HG02642 (cell line): ENCODE measurements at regions not wholly inside any gene's neighbourhood (a gene's known extent, or its start where the extent isn't known, plus 50 kb on each side); places are given as distances from the start of the nearest gene placed in this dataset.

Experiments used
- ATAC-seq: cut with Tn5 transposase; IDR thresholded peaks from one replicate; pipeline ENCODE4 v1.9.1; 2021; ENCODE audit warnings: mild to moderate bottlenecking; ENCODE audit not compliant: unreplicated experiment, poor library complexity

DNA sequence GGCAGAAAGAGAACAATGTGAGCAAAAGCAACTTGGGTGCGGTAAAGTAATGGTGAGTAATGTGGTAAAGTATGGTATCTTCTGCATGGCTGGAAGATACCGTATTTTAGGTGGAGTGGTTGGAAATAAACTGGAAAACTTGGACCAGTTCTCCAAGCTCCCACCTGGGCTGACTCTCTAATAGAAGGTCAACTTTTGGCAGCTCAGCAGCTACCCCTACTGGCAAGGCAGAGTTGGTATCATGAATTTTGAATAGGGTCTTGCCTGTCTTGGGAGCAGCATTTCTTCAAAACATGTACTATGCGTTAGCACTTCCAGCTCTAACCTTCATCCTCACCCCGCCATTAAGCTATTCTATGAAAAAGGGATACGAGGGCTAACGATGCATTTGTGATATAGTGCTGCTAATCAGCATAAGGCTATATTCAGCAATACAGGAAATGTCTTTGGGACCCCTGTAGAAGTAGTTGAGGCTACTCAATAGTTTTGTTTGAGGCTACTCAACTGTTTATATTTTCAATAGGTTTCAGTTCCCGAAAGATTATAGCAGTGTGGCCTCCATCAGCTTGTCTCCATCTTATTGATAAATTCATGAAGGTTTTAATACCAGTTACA lies 276.3 kb upstream of the FAR2 start:
- peak; percentile 67 for ATAC-seq

DNA sequence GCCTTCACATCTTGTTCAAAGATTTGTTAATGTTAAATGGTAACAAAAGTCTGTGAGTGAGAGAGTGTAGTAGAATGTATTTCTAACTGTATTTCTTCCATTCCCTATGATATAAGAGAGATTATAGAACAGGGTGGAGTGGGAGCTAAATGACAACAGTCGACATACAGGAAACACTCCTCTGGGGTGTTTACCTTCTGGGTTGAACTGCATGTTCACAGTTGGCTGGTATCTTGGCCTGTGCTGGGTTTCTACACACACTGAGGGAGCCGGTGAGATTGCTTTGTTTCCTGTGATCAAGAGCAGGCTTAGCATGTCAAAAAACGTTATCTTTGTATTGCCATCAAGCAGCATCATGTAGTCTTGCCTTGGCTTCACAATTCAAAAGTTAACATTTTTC lies 274.3 kb upstream of the FAR2 start:
- ATAC-seq, result no peak

DNA sequence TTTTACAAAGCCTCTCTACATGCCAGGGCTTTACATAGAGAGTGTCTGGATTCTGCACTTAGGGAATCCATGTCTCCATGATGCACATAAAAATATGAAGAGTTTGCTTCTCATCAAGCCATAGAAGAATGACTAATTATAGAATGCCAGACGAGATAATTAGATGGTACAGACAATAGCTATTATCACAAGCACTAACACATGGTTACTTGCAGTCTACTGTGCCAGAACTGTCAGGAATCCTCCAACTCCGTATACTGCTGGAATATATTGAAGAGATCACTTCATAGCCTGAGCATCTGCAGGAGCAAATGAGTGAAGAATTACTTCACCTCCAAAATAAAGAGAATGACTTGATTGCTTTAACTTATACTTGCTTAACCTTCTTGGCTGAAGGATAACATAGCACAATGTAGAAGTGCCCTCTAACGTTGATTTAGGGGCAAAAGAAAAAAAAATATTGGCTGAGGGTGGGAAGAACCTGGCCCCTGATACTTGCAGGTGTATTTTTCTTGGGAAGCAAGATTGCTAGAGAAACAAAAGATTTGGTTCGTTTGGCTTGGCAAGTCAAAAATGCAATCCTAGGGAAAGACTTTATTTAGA lies 272.8 kb upstream of the FAR2 start:
- ATAC-seq, result no peak

DNA sequence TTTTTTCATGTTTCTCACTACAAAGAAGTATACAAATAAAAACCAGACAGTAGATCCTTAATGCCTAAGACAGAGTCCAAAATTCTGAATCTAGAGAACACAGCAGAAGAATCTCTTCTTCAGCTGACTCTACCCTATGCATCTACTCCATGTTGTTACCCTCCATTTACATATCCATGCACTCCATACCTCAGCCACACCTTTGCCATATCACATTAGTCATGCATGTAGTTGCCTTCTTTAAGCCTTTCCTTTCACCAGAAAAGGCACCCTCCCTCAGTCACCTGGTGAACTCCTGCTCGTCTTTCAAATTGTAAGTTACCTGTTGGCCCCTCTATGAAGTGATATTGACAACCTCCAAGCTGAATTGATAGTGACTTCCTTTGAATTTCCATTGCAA lies 271.2 kb upstream of the FAR2 start:
- no peak for ATAC-seq

DNA sequence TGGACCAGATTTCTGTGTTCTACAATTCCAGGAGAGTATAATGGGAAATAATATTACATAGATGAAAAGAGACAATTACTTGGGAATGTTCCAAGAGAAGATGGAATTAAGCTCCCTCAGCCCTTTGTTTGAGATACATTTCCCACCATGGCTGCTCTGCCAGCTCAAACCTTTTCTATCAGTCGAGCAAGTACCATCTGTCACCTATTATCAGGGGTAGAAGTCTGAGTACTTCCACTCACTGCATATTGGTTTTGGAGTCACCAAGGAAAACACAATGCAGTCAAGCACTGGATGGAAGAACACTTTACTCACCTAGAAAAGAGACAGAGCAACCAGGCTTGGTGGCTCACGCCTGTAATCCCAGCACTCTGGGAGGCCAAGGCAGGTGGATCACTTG lies 270.4 kb upstream of the FAR2 start:
- ATAC-seq, result no peak

DNA sequence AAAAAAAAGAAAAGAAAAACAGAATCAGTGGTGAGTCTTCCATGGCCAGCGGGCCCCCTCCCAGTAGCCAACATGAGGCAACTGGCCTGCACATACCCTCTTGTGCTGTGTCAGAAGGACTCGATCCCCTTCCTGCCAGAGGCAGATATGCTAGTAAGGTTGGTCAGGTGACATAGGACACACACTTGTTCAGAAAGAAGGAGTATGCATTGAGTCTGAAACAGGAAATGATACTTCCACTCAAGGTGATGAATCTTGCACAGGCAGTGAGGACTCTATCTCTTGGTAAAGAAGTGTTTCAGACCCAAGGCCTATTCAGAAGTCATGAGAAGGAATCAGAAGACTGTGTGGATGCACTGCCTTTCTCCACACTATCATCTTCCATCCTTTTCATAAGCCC lies 269.7 kb upstream of the FAR2 start:
- peak; percentile 69 for ATAC-seq

DNA sequence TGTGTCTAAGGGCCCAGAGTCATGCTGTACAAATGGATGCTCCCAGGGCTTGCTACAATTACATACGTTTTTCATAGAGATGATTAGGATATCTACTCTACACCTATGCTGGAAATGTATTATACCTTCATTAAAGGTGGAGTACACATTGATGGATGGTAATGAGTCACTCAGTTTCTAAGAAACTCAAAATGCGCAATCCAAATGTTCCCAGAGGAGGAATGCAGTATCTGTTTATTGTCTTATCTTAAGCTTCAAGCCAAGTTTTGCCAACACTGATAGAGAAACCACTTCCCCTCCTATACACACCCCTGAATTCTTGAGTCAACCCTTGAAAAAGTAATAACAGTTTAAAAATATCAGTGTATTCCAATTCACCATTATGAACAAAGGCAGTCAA lies 266.6 kb upstream of the FAR2 start:
- ATAC-seq, result no peak

DNA sequence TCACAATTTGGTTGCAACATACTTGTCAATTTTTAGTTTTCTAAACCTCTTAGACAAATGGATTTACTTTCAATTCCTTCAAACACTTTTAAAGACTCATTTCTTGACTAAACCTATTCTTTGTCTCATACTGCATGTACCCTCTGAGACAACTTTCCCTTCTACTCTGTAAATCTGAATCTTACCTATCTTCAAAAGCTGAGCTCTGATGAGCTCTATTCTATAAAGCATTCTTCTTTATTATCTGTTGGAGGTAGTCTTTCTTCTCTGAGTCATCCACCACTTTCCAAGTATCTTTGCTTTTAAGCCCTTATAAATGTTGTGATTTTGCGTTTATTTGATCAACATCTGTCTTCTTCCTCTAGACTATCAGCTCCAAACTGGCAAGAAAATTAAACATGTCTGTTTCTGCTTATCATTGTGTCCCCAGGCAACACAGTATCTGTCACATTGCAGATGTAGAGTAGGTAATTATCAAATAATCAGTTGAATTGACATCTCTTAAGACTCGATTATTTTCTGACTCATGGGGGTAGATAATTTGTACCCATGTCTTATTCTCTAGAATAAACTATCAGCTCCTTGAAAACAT lies 265.6 kb upstream of the FAR2 start:
- ATAC-seq, result no peak

DNA sequence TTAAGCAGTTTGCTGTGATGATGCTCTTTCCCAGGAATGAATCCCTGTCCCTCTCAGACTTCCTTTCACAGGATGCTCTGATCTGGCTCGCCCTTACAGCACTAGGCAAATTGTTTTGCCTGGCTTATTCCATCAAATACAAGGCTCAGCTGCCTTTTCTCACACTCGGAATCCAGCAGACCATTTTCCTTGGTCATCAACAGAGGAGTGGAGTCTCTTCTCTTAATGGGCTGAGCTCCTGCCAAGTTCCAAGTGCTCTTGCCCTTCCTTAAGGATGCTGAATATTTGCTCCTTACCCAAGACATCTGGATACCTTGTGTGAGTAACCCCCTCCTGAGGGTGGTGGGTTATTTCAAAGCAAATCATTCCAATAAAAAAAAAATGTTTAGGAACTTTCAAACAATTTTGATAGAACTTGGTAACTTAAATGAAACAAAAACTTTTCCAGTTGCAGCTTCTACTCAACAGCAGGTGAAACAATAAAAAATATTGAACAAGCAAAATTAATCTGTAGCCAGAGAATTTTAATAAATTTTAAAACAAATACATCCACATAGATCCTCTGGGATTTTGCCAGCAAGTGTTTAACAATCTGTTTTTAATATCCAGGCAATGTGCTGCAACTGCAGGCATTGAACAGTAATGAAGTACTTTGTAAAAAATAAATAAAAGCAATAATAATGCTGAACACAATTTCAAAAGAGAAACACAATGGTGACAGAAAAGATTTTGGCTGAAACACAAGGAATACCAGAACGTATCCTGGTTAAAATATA lies 264.0 kb upstream of the FAR2 start:
- no peak for ATAC-seq

DNA sequence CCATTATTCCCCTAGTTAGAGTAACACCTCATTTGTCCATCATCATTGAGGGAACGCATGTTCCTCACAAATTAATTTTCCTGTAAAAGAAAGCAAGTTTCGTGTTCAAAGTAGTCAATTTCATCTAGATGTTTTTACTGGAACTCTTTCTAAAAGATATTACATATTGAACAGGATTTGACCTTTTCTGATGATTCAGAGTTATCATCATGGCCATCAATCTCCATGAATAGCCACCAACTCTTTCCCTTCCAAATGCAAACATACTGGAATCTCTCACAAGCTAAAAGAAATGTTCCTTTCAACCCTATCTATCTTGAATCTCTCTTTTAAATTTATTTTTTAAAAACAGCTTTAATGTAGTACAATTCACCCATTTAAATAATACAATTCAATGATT lies 263.1 kb upstream of the FAR2 start:
- no peak for ATAC-seq

DNA sequence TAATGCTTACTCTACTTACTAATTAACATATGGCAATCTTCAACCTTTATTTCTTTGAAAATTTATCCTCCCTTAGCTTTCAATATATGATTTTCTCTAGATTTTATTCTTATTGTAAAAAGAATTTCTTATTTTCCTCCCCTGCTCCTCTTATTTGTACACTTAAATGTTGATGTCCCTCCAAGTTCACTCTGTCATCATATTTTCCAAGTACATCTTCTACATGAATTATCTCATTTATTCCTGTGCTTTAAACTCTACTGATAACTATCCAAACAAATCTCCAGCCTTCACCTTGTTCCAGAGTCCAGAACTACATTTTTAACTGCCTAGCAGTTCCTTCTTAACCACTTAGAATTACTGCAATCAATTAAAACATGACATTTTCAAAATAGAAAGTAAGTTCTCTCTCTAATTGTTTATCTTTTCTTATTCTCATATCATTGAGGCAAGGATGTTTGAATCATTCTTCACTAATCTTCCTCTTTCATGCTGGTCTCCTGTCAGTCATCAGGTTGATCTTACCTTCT lies 261.6 kb upstream of the FAR2 start:
- ATAC-seq, result no peak

DNA sequence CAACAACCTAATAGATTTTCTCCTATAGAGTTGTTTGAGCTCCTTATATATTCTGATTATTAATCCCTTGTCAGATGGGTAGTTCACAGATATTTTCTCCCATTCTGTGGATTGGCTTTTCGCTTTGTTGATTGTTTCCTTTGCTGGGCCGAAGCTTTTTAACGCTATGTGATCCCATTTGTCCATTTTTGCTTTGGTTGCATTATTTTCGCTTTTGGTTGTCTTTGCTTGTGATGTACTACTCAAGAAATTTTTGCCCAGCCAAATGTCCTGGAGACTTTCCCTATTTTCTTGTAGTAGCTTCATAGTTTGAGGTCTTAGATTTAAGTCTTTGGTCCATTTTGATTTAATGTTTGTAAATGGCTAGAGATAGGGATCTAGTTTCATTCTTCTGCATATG lies 258.4 kb upstream of the FAR2 start:
- no peak for ATAC-seq

DNA sequence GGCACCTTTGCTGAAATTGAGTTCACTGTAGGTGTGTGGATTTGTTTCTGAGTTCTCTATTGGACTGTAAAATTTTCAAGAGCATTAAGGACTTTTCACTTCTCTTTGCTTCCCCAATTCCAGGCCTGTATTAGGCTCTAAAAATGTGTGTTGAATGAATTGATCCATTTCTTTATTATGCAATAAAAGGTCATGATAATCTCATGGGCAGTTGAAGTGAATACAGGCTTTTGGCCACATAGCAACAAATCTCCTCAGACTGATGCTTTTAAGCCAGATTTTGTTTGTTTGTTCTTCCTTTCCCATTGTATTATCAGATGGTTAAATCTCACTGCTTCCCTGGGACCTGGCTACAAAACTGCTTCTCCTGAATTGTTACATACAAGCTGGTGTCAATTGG lies 258.0 kb upstream of the FAR2 start:
- no peak for ATAC-seq

DNA sequence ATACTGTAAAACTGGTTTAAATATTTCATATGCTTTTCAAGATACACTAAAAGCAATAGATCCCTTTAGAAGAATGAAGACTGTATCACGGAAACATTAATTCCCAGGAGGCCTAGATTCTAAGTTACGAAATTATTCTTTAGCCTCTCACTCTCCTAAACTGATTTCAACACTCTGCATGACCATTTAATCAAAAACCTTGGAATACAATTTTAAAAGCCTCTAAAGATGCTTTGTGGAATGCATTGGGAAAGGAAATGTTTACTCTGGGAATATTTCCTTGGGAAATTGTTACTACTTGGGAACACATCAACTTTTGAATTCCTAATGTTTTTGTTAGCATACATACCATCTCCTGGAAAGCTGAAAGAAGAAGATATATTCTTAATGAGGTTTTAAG lies 255.7 kb upstream of the FAR2 start:
- ATAC-seq, result no peak

DNA sequence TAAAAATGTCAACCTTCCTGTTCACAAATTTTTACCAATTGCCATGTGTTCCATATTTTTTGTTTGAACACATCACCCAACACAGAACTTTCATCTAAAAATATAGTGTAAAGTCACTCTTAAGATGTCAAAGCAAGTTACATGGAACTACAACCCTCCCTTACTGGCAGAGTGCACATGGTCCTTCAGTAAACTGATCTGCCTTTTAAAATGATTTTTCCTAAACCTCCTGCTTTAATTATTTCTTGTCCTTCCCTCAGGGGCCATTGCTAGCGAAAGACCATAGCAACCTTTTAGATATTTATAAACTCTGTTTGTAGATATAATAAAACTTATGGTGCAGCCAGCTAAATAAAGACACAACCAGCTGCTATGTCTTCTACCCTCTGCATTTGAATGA lies 255.2 kb upstream of the FAR2 start:
- ATAC-seq, result no peak

DNA sequence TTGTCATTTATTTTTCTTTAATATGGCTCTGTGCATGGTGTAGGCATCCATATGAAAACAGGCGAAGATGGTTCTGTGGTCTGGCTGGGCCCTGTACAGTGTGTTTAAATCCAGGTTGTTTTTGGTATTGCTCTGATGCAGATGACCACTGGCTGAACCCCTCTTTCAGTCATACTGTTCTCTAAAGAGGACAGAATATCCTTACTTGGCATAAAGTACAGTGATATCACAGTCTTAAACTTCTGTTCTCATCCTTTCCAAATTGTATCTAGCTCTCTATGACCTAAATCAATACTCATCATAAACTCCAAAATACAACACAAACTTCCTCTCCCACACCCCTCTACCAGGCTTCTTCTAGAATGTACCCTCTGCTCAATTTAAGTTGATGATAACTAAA lies 252.7 kb upstream of the FAR2 start:
- no peak for ATAC-seq

DNA sequence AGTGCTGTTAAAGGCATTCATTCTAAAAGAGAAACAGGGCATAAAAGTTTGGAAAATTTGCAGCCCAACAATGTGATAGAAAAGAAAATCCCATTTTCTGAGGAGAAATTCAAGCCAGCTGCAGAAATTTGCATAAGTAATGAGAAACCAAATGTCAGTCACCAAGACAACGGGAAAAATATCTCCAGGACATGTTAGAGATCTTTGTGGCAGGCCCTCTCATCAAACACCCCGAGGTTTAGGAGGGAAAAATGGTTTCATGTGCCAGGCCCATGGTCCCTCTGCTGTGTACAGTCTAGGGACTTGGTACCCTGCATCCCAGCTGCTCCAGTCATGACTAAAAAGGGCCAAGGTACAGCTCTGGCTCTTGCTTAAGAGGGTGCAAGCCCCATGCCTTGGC lies 251.0 kb upstream of the FAR2 start:
- ATAC-seq, result no peak

DNA sequence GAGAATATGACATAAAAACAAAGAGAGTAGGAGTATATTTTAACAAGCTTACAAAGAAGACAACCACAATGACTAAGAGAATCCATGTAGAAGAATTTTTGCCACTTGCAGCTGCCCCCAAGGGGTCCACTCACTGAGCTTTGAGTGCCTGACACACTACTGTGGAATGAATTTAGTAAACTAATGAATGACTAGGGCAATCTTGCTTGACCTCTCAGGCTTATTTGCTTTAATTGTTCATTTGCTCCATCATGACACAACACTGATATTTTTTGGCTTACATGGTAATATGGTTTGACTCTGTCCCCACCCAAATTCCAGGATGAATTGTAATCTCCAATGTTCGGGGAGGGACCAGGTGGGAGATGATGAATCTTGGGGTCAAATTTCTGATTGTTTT lies 249.1 kb upstream of the FAR2 start:
- no peak for ATAC-seq

DNA sequence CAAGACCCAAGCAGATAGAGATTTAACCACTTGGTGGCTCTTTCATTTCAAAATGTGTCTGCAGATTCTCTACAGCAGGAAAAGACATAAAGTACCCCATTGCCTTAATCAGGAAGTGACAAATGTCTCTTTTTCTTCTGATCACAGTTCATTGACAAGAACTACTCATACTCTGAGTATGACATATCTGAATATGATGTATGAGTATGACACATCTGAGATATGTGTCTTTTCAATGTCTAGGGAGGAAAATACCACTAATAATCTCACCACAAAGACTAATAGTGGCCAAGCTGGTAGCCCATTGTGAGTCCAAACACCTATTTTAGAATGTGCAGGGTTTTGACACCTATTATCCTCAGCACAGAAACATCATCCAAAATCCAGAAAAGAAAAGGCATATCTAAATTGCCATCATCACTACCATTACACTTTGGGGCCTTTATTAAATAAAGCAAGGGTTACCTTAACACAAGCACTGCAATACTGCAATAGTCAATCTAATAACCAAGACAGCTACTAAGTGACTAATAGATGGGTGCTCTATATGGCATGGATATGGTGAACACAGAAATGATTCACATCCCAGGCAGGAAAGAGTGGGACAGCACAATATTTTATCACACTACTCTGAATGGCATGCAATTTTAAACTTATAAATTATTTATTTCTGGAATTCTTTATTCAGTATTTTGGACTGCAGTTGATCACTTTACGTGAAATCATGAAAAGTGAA lies 243.7 kb upstream of the FAR2 start:
- no peak for ATAC-seq

DNA sequence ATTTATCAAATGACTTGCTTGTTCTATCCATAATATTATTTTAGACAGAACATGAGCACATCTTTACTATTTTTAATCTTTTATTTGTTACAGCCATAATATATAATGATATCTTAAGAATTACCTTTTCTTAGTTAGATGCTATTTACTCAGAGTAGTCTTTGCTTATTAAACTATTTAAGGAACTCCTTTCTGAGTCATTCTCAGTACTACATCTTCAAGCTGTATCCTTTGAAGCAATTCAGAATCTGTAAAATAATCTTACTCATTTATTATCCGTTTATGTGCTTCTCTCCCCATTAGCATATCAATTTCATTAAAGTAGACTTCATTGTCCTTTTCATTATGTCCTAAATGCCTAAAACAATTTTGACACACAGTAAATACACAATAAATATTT lies 240.4 kb upstream of the FAR2 start:
- ATAC-seq, result no peak

DNA sequence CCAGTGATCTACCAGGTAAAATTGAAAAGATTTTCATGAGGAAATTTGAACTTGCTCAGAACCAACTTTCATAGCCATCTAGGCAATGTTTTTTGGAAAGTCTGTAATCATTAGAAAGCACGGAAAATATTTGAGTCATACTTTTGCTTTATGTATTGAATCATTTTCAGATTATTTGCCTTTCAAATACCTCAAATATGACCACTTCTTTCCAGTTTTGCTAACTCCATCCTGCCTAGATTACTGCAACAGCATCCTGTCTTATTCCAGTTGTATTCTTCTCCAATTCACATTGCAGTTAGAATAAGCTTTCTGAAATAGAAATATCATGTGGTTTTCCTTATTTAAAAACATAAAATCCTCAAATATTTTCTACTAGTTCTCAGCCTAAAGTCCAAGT lies 239.8 kb upstream of the FAR2 start:
- no peak for ATAC-seq
